GM12873 (cell line): ENCODE measurements at regions not wholly inside any gene's neighbourhood (a gene's known extent, or its start where the extent isn't known, plus 50 kb on each side); places are given as distances from the start of the nearest gene placed in this dataset.

Experiments used
- CTCF ChIP-seq: IDR thresholded peaks from 2 replicates; pipeline ENCODE4 v1.5.1; 2012; ENCODE audit warnings: low read depth, mild to moderate bottlenecking, moderate library complexity, low read length, control low read depth; ENCODE audit not compliant: insufficient read depth; ENCODE audit errors: missing control alignments

- TF ChIP-seq CTCF = peak; percentile 76
Observed at GRCh38 chr12:39103552-39104165, 198.3 kb upstream of the CPNE8 start.

GRCh38 chr12:39102474-39103209 is 197.3 kb upstream of the CPNE8 start:
- no peak for TF ChIP-seq CTCF

GRCh38 chr12:39095636-39096330 is 190.4 kb upstream of the CPNE8 start:
- TF ChIP-seq CTCF = no peak

GRCh38 chr12:39081910-39082309 is 176.5 kb upstream of the CPNE8 start:
- TF ChIP-seq CTCF = no peak

- TF ChIP-seq CTCF = no peak
Observed at GRCh38 chr12:39077226-39077625, 171.8 kb upstream of the CPNE8 start.

GRCh38 chr12:39074063-39074462 is 168.7 kb upstream of the CPNE8 start:
- TF ChIP-seq CTCF = no peak

GRCh38 chr12:39072658-39073057 is 167.3 kb upstream of the CPNE8 start:
- no peak for TF ChIP-seq CTCF
